HG02798 (cell line): ENCODE measurements at regions not wholly inside any gene's neighbourhood (a gene's known extent, or its start where the extent isn't known, plus 50 kb on each side); places are given as distances from the start of the nearest gene placed in this dataset.

Source experiments
- ATAC-seq: cut with Tn5 transposase; IDR thresholded peaks from one replicate; pipeline ENCODE4 v1.9.1; 2021; ENCODE audit warnings: mild to moderate bottlenecking; ENCODE audit not compliant: unreplicated experiment, poor library complexity

DNA sequence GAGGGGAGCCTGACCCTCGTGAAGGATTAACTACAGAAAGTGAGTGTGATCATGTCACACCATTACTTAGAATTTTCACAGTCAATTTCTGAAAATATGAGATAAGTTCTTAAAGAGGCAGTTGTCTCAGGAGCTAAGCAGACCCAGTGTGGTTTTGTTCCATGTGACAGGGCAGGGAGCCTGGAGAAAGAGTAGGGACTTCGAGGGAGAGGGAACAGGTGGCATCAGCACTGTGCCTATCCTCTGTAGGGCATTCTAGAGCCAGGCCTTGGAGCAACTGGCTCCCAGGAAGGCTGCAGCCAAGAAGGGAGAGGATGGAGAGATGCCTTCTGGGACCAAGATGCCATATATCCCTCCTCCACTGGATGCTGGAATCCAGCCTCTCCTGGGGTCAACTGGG, 183.0 kb downstream of the TSHZ3 start:
- no peak for ATAC-seq

DNA sequence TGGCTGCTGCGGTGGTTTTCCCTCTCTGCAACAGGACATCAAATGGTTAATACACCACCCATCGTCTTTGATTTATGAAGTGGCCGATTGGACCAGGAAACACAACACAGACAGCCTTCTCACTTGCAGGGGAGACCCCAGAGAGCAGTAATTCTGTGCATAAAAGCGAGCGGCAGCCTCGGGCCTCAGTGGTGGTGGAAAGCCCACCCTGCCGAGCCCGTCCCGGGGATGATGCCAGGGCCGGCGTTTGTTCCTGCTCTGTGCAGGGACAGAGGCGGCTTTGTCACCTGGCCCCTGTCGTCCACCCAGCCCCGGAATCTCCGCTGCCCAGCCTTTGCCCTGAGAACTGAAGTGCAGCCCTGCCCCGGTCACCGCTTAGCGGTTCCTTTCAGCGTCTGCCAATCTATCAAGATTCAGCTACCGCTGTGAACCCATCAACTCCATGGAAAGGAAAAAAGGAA, 184.4 kb downstream of the TSHZ3 start:
- no peak for ATAC-seq

DNA sequence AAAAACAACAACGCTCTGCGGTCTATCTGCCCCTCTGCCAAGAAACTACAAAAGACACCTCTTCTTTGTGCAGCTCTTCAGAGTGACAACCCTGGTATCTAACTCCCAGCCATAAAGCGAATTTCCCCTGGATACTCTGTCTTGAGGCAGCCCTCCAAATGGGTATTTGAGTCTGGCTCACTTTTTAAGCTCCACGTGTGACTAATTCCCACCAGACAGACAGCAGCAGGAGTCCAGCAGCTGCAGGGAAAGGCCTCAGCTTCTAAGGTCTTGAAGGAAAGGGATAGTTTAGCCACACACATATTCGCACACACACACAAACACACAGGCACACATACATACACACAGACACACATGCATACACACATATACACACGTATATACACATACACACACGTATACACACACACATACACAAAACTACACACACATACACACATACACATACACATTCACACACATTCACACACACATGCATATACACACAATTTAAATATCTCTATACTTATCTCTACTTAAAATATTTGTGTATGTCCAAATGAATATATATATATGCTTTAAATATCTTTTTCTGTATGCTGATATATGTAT, 188.8 kb downstream of the TSHZ3 start:
- no peak for ATAC-seq

DNA sequence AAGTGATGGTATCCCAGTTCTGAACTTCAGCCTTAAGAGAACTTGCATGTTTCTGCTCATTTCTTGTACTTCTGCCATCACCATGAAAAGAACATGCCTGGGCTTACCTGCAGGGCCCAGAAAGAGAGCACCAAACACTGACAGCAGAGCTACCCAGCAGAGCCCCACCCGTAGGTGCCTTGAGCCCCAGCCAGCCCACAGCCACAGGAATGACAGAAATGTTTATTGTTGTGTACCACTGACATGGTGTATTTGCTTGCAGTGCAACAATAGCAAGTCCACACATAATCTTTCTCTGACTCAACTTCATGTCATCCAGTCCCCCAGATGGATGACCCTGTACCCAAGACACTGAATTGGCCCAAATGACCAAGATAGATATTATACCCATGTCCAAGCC, 195.2 kb downstream of the TSHZ3 start:
- ATAC-seq, result no peak

DNA sequence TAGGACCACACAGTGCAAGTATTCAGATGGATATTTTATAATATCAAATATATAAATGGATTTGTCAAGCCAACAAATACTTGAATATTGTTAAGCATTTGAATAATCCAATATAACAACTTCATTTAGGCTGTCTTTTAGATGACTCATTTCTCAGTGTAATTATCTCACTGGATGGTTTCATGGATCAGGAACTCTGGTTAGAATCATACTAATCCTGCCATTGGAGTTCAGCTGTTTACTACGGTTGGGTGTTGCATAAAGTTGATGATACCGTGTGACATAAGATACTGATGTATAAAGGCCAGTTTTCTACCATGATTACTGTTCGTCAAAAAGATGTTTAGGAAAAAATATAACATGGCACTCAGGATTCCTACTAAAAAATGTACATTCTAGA, 196.3 kb downstream of the TSHZ3 start:
- ATAC-seq, result no peak

DNA sequence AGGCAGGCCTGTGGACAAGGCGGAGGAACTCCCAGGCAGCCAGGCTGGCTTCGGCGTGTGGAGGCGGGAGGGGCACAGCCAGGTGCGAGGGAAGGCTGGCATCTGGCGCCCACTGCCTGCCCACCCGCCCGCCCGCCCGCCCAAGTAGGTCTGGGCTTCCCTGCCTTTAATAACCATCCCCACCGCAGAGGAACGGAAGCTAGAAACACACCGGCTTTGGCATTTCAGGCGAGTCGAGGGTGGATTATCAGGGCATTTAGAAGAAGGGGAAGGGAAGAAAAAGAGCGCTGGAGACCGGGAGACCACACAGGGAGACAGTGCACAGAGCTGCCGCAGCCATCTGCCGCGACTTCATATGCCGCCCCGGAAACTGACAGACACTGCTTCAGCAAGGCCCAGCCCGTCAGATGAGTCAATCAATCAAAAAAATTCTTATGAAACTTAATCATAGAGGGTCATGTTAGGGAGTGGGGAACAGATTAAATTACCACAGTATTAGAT, 199.7 kb downstream of the TSHZ3 start:
- no peak for ATAC-seq

GRCh38 chr19:31148671-31149070, 200.6 kb downstream of the TSHZ3 start:
- no peak for ATAC-seq

DNA sequence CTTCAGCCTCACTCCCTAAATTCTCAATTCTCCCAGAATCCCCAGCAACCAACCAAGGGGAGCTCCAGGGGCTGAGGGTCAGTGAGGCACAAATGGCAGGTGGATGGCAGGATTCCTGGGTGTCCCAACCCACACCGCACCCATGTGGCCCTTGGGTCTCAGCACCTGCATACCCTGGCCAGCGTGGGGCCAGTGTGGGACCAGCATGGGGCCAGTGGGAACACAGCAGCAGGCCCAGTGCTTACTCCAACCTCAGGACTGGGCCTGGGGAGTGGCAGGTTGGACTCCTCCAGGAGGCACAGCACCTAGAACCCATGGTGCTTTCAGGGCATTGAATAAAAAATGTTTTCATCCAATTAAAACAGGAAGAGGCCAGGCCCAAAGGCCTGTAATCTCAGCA, 202.0 kb downstream of the TSHZ3 start:
- no peak for ATAC-seq

DNA sequence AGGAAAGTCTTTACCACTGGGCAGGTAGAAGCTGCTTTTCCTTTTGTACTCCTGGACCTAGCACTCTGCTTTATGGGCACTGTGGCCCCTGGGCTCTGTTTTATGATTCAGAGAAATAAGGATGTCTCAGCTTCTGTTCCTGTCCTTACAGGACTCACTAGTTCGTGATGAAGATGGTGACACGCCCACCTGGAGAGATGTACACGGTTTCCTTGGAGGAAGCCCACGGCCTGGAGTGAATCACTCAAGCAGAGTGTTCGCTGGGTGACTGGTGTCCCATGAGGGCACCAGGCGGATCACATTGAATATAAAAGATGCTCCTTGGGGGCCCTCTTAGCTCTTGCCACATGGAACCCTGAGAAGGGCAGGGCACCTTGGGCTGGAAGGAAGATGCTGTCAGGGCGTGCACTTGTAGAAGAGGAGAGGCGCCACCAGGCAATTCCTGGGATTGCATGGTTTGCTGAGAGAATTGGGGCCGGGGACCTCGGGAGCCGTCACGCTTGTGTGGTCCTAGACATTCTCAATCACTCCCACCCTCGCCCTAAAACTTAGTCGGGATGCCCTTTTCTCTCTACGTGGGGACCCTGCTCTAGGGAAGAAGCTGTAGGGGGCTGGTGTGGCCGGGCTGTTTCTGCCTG, 202.6 kb downstream of the TSHZ3 start:
- no peak for ATAC-seq

GRCh38 chr19:31146015-31146414, 203.2 kb downstream of the TSHZ3 start:
- ATAC-seq, result no peak

GRCh38 chr19:31145007-31145406, 204.2 kb downstream of the TSHZ3 start:
- ATAC-seq, result no peak

- no peak for ATAC-seq
These were observed 205.0 kb downstream of the TSHZ3 start for GRCh38 chr19:31144075-31144870.

- ATAC-seq, result no peak
These were observed 207.9 kb downstream of the TSHZ3 start for GRCh38 chr19:31141301-31141700.

DNA sequence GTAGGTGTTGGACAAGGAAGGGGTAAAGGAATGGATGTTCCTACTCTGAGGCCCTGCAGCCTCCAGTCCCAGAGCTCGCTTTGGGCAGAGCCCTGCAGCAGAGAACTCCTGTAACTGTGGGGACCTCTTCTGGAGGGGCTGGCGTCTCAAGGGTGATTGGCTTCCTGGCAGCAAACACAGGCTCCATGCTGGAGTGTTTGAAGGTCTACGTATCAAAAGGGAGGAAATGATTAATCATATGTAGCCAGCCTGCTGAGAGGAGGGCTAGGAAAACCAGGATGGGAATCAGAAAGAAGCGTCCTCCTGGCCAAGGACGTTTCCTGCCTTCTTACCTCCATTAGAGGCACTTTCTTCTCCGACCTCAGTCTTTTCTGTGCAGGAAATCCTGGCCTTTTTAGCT, 208.5 kb downstream of the TSHZ3 start:
- no peak for ATAC-seq

DNA sequence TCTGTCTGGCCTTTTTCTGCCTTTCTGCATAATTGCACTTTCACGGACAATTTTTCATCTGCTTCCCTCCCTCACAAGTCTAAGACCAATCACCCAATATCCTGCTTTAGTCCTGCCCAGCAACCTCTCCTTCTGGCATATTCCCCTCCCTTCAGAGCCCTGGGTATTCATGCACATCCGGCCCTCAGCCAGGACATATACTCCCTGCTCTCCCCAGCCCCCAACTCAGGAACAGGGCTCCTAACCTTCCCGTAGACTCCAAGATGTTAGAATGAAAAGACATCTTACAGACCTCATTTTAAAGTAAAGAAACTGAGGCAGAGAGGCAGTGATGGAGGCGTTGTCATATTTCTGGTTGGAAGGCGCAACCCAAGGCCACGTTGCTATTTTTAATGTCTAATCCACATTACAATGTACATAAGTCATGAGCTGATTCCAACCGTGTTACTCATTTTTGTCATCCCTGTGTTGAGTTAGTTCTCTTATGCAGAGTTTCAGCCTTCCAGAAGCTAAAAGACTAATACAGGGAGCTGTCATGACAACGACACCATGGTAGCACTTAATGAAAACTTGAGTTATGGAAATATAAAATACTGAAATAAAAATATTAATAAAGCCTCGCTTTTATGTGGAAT, 209.2 kb downstream of the TSHZ3 start:
- no peak for ATAC-seq

GRCh38 chr19:31138077-31138476, 211.2 kb downstream of the TSHZ3 start:
- no peak for ATAC-seq

DNA sequence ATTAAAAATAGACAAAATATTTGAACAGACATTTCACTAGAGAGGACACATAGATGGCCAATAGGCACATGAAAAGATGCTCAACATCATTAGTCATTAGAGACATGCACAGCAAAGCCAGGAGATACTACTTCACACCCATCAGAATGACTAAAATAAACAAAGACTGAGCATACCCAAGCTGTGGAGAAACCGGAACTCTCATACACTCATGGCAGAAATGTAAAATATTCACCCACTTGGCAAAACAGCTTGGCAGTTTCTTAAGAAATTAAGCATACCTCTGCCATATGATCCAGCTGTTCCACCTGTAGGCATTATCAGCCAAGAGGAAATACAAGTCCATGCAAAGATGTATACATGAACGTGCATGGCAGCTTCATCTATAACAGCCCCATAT, 213.4 kb downstream of the TSHZ3 start:
- no peak for ATAC-seq

DNA sequence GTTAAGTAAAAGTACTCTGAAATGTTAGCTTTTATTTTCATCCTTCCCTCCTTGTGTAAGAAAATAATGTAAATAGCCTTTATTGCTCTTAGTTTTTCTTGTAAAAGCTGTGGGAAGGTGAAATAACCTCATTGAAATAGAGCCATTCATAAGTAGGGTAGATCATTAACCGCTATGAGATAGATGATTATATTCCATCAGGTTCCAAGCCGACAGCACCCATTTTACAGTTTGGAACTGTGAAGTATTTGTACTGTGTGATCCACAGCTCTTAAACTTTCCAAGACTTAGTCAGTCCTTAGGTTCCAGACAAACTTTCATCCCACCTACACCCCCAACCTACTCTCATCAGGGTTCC, 216.5 kb downstream of the TSHZ3 start:
- no peak for ATAC-seq

GRCh38 chr19:31128291-31128690, 220.9 kb downstream of the TSHZ3 start:
- ATAC-seq, result no peak

- no peak for ATAC-seq
These were observed 221.9 kb downstream of the TSHZ3 start for GRCh38 chr19:31127134-31127967.
